Neural progenitor cell (in vitro differentiated cells): ENCODE measurements at regions not wholly inside any gene's neighbourhood (a gene's known extent, or its start where the extent isn't known, plus 50 kb on each side); places are given as distances from the start of the nearest gene placed in this dataset.

ENCODE experiments used
- DNase-seq: peaks from one replicate; pipeline ENCODE4 v3.0.0-alpha.2; 2016; ENCODE audit warnings: low spot score
- H2AFZ ChIP-seq: fragments of 200-600 bp; sonication (generic); replicated peaks from 2 replicates; pipeline ENCODE4 v1.6.1; 2016; ENCODE audit warnings: antibody characterized with exemption
- H3F3A ChIP-seq: fragments of 200-600 bp; sonication (generic); 2 replicates; pipeline ENCODE4 v1.6.1; 2016; ENCODE audit warnings: antibody characterized with exemption, low read depth
- H3K27ac ChIP-seq: fragments of 200-600 bp; sonication (generic); 2 replicates; pipeline ENCODE4 v1.5.1; 2016; ENCODE audit warnings: mild to moderate bottlenecking
- H3K27me3 ChIP-seq: fragments of 200-600 bp; sonication (generic); 2 replicates; pipeline ENCODE4 v1.6.1; 2016; ENCODE audit warnings: mild to moderate bottlenecking, moderate library complexity
- H3K36me3 ChIP-seq: fragments of 200-600 bp; sonication (generic); 2 replicates; pipeline ENCODE4 v1.5.1; 2016
- H3K4me1 ChIP-seq: fragments of 200-600 bp; sonication (generic); 2 replicates; pipeline ENCODE4 v1.6.1; 2016; ENCODE audit warnings: mixed run types
- H3K4me2 ChIP-seq: fragments of 200-600 bp; sonication (generic); 2 replicates; pipeline ENCODE4 v1.6.1; 2016
- H3K4me3 ChIP-seq: fragments of 200-600 bp; sonication (generic); 2 replicates; pipeline ENCODE4 v1.5.1; 2016
- H3K79me2 ChIP-seq: fragments of 200-600 bp; sonication (generic); 2 replicates; pipeline ENCODE4 v1.6.1; 2016; ENCODE audit warnings: low read depth
- H3K9ac ChIP-seq: fragments of 200-600 bp; sonication (generic); 2 replicates; pipeline ENCODE4 v1.6.1; 2016
- H3K9me3 ChIP-seq: fragments of 200-600 bp; sonication (generic); 2 replicates; pipeline ENCODE4 v1.5.1; 2016; ENCODE audit warnings: low read depth
- H4K20me1 ChIP-seq: fragments of 200-600 bp; sonication (generic); 2 replicates; pipeline ENCODE4 v1.6.1; 2016; ENCODE audit warnings: low read depth
- H3K27ac Mint-ChIP-seq: 3 replicates; pipeline ENCODE4 v1.8.0; 2021; ENCODE audit warnings: mixed read lengths
- H3K27me3 Mint-ChIP-seq: 2 replicates; pipeline ENCODE4 v1.8.0; 2022; ENCODE audit warnings: low read depth, mild to moderate bottlenecking, inconsistent platforms, moderate library complexity, mixed read lengths; ENCODE audit not compliant: insufficient read depth
- H3K36me3 Mint-ChIP-seq: 3 replicates; pipeline ENCODE4 v1.8.0; 2021; ENCODE audit warnings: mixed read lengths
- H3K4me1 Mint-ChIP-seq: 3 replicates; pipeline ENCODE4 v1.8.0; 2021; ENCODE audit warnings: mixed read lengths
- H3K4me3 Mint-ChIP-seq: 3 replicates; pipeline ENCODE4 v1.8.0; 2021; ENCODE audit warnings: mild to moderate bottlenecking, moderate library complexity, mixed read lengths
- H3K9me3 Mint-ChIP-seq: 3 replicates; pipeline ENCODE4 v1.8.0; 2020; ENCODE audit warnings: mixed read lengths
- CTCF ChIP-seq: fragments of 200-600 bp; sonication (generic); IDR thresholded peaks from 2 replicates; pipeline ENCODE4 v1.5.1; 2017; ENCODE audit warnings: antibody characterized with exemption, mild to moderate bottlenecking
- EZH2 ChIP-seq: fragments of 200-600 bp; sonication (generic); IDR thresholded peaks from 2 replicates; pipeline ENCODE4 v1.6.1; 2017; ENCODE audit warnings: antibody characterized with exemption, mild to moderate bottlenecking, moderate library complexity
- EZH2phosphoT487 ChIP-seq: fragments of 200-600 bp; sonication (generic); IDR thresholded peaks from 2 replicates; pipeline ENCODE4 v1.6.1; 2017; ENCODE audit warnings: antibody characterized with exemption

GRCh38 chr11:130533871-130534270 lies 85.4 kb downstream of the ADAMTS15 start:
- TF ChIP-seq EZH2 = no peak
- TF ChIP-seq EZH2phosphoT487 = no peak
- no peak for TF ChIP-seq CTCF
- Mint-ChIP-seq H3K27ac (no peak overlapping the region), H3K27me3 (peaks cover 13% of the 10 kb centered on the region), H3K4me3 (no peak overlapping the region), H3K36me3 (no peaks in the 10 kb centered on the region), H3K4me1 (peaks cover 25% of the 10 kb centered on the region), H3K9me3 (peaks cover 4% of the 10 kb centered on the region)
- Histone ChIP-seq H4K20me1 (no peaks in the 10 kb centered on the region), H3K27ac (no peak overlapping the region), H3K4me3 (no peak overlapping the region), H3K79me2 (no peaks in the 10 kb centered on the region), H3K9me3 (no peaks in the 10 kb centered on the region), H3K9ac (no peak overlapping the region), H3K4me1 (peaks cover 17% of the 10 kb centered on the region), H3K4me2 (no peak overlapping the region), H3K36me3 (no peaks in the 10 kb centered on the region), H3K27me3 (no peaks in the 10 kb centered on the region), H3F3A (no peaks in the 10 kb centered on the region), H2AFZ (no peak overlapping the region)
- DNase-seq = no peak

GRCh38 chr11:130534551-130534950 lies 86.1 kb downstream of the ADAMTS15 start:
- no peaks in the 10 kb centered on the region for H4K20me1 ChIP-seq
- no peaks in the 10 kb centered on the region for H3K9me3 ChIP-seq
- H3K4me2 ChIP-seq = no peak overlapping the region
- DNase-seq = no peak
- Mint-ChIP-seq H3K9me3 (peaks cover 4% of the 10 kb centered on the region), H3K4me3 (no peak overlapping the region), H3K36me3 (no peaks in the 10 kb centered on the region), H3K27me3 (peaks cover 13% of the 10 kb centered on the region), H3K4me1 (peaks cover 23% of the 10 kb centered on the region), H3K27ac (no peak overlapping the region)
- no peak overlapping the region for H3K9ac ChIP-seq
- no peaks in the 10 kb centered on the region for H3F3A ChIP-seq
- H3K27ac ChIP-seq = no peak overlapping the region
- peaks cover 17% of the 10 kb centered on the region for H3K4me1 ChIP-seq
- no peaks in the 10 kb centered on the region for H3K36me3 ChIP-seq
- H3K79me2 ChIP-seq = no peaks in the 10 kb centered on the region
- TF ChIP-seq CTCF (no peak), EZH2 (no peak), EZH2phosphoT487 (no peak)
- peak overlapping the region; percentile 17 for H2AFZ ChIP-seq
- no peaks in the 10 kb centered on the region for H3K27me3 ChIP-seq
- H3K4me3 ChIP-seq = no peak overlapping the region

GRCh38 chr11:130535520-130535919 lies 87.1 kb downstream of the ADAMTS15 start:
- Histone ChIP-seq H3K4me2 (no peak overlapping the region), H3K4me3 (no peak overlapping the region), H2AFZ (peak overlapping the region; percentile 50), H3K4me1 (peaks cover 17% of the 10 kb centered on the region), H3K9me3 (no peaks in the 10 kb centered on the region), H3K9ac (no peak overlapping the region), H4K20me1 (no peaks in the 10 kb centered on the region), H3F3A (no peaks in the 10 kb centered on the region), H3K27ac (no peak overlapping the region), H3K79me2 (no peaks in the 10 kb centered on the region), H3K27me3 (no peaks in the 10 kb centered on the region), H3K36me3 (no peaks in the 10 kb centered on the region)
- Mint-ChIP-seq H3K27me3 (peaks cover 13% of the 10 kb centered on the region), H3K4me1 (peaks cover 23% of the 10 kb centered on the region), H3K27ac (peak overlapping the region; percentile 84), H3K9me3 (peaks cover 4% of the 10 kb centered on the region), H3K4me3 (no peak overlapping the region), H3K36me3 (no peaks in the 10 kb centered on the region)
- no peak for DNase-seq
- TF ChIP-seq EZH2 (no peak), EZH2phosphoT487 (no peak), CTCF (no peak)
